ENCODE measurements at regions not wholly inside any gene's neighbourhood (a gene's known extent, or its start where the extent isn't known, plus 50 kb on each side); places are given as distances from the start of the nearest gene placed in this dataset.

GRCh38 chr3:5404718-5405117 is 217.2 kb downstream of the EDEM1 start:
- H3K4me1 ChIP-seq: no peaks in the 10 kb centered on the region
- H3K36me3 ChIP-seq (ENCODE audit: low read depth, missing control alignments): no peaks in the 10 kb centered on the region
- H3K9me3 ChIP-seq: no peaks in the 10 kb centered on the region
- H3K27me3 ChIP-seq: no peaks in the 10 kb centered on the region
- H3K27ac ChIP-seq: no peak overlapping the region
- DNase-seq: no peak
- WGBS, 2 donors: 93 to 95% methylated on average over 2 of the region's 2 CpGs
- H3K4me3 ChIP-seq: no peak overlapping the region
- TF ChIP-seq CTCF (IDR thresholded peaks at IDR 0.05) (no peak), POLR2A (IDR thresholded peaks at IDR 0.05) (no peak)
- intact Hi-C loops (cut with DNase I; ENCODE audit: low total_unique reads): no loop called here

- H3K9me3 ChIP-seq: no peaks in the 10 kb centered on the region
- H3K4me3 ChIP-seq: no peak overlapping the region
- H3K27ac ChIP-seq: no peak overlapping the region
- DNase-seq: peak; percentile 73
- H3K36me3 ChIP-seq (ENCODE audit: low read depth, missing control alignments): no peaks in the 10 kb centered on the region
- WGBS, 2 donors: 86% methylated on average over 2 of the region's 2 CpGs
- intact Hi-C loops (cut with DNase I; ENCODE audit: low total_unique reads): no loop called here
- no peaks in the 10 kb centered on the region for H3K4me1 ChIP-seq
- TF ChIP-seq CTCF (IDR thresholded peaks at IDR 0.05) (no peak), POLR2A (IDR thresholded peaks at IDR 0.05) (no peak)
- no peaks in the 10 kb centered on the region for H3K27me3 ChIP-seq
These were observed 224.3 kb downstream of the EDEM1 start for GRCh38 chr3:5411786-5412185.

GRCh38 chr3:5423076-5423475 is 235.6 kb downstream of the EDEM1 start:
- no peak for DNase-seq
- intact Hi-C loops (cut with DNase I; ENCODE audit: low total_unique reads): no loop called here
- H3K27me3 ChIP-seq: no peaks in the 10 kb centered on the region
- H3K27ac ChIP-seq: no peak overlapping the region
- H3K9me3 ChIP-seq: no peaks in the 10 kb centered on the region
- WGBS, 2 donors: 47 to 67% methylated on average over 4 of the region's 4 CpGs
- no peaks in the 10 kb centered on the region for H3K36me3 ChIP-seq (ENCODE audit: low read depth, missing control alignments)
- TF ChIP-seq CTCF (IDR thresholded peaks at IDR 0.05) (no peak), POLR2A (IDR thresholded peaks at IDR 0.05) (no peak)
- peaks cover 9% of the 10 kb centered on the region for H3K4me1 ChIP-seq
- no peak overlapping the region for H3K4me3 ChIP-seq

- DNase-seq: no peak
- TF ChIP-seq POLR2A (IDR thresholded peaks at IDR 0.05): no peak
- no peak for TF ChIP-seq CTCF (IDR thresholded peaks at IDR 0.05)
- H3K9me3 ChIP-seq: no peaks in the 10 kb centered on the region
- no peak overlapping the region for H3K27ac ChIP-seq
- WGBS, 2 donors: 39 to 44% methylated on average over 2 of the region's 2 CpGs
- intact Hi-C loops (cut with DNase I; ENCODE audit: low total_unique reads): no loop called here
- peaks cover 9% of the 10 kb centered on the region for H3K4me1 ChIP-seq
- H3K27me3 ChIP-seq: no peaks in the 10 kb centered on the region
- H3K36me3 ChIP-seq (ENCODE audit: low read depth, missing control alignments): no peaks in the 10 kb centered on the region
- H3K4me3 ChIP-seq: no peak overlapping the region
These were observed 236.0 kb downstream of the EDEM1 start for GRCh38 chr3:5423523-5423922.

- Histone ChIP-seq H3K27me3 (no peaks in the 10 kb centered on the region), H3K4me3 (no peak overlapping the region), H3K36me3 (ENCODE audit: low read depth, missing control alignments) (no peaks in the 10 kb centered on the region), H3K9me3 (no peaks in the 10 kb centered on the region), H3K4me1 (peaks cover 9% of the 10 kb centered on the region), H3K27ac (no peak overlapping the region)
- WGBS, 2 donors: 60 to 65% methylated on average over 6 of the region's 6 CpGs
- intact Hi-C loops (cut with DNase I; ENCODE audit: low total_unique reads): no loop called here
- DNase-seq: no peak
- TF ChIP-seq POLR2A (IDR thresholded peaks at IDR 0.05) (no peak), CTCF (IDR thresholded peaks at IDR 0.05) (no peak)
These were observed 237.9 kb downstream of the EDEM1 start for GRCh38 chr3:5425371-5425770.

All from testis (tissue), 2 donors.